ENCODE measurements at regions not wholly inside any gene's neighbourhood (a gene's known extent, or its start where the extent isn't known, plus 50 kb on each side); places are given as distances from the start of the nearest gene placed in this dataset.

- H3K27me3 Mint-ChIP-seq (ENCODE audit: insufficient read depth, unreplicated experiment), result peaks cover 7% of the 10 kb centered on the region
- DNase-seq, result no peak
- intact Hi-C loops (cut with micrococcal nuclease; ENCODE audit: unreplicated experiment), result no loop called here
- no peak overlapping the region for H3K4me3 ChIP-seq (ENCODE audit: low read depth, low read length)
- no peak overlapping the region for H3K27ac Mint-ChIP-seq (ENCODE audit: unreplicated experiment)
- POLR2A ChIA-PET, result no interaction called here
- no peak overlapping the region for H3K4me3 Mint-ChIP-seq (ENCODE audit: unreplicated experiment)
- H3K27me3 ChIP-seq (replicated peaks; ENCODE audit: control insufficient read depth, insufficient read depth, low read length), result no peaks in the 10 kb centered on the region
- H3K9me3 Mint-ChIP-seq (ENCODE audit: unreplicated experiment), result no peaks in the 10 kb centered on the region
- no peaks in the 10 kb centered on the region for H3K4me1 ChIP-seq
- no peak for TF ChIP-seq CTCF (IDR thresholded peaks at IDR 0.05; ENCODE audit: insufficient read depth in 1 of 2, low read depth in 1 of 2, low read length in 1 of 2, severe bottlenecking in 1 of 2, unreplicated experiment in 1 of 2)
- H3K9me3 ChIP-seq, result no peaks in the 10 kb centered on the region
- CTCF ChIA-PET, result no interaction called here
- no peaks in the 10 kb centered on the region for H3K36me3 ChIP-seq (ENCODE audit: control insufficient read depth, insufficient read depth, low read length)
- no peaks in the 10 kb centered on the region for H3K4me1 Mint-ChIP-seq (ENCODE audit: low read depth, unreplicated experiment)
- no TSS peak for BruUV-seq (replicated peaks)
- H3K36me3 Mint-ChIP-seq (ENCODE audit: insufficient read depth, unreplicated experiment), result no peaks in the 10 kb centered on the region
These were observed 226.3 kb upstream of the ZNF32 start for GRCh38 chr10:43874984-43875383.

GRCh38 chr10:43873717-43874116 is 225.0 kb upstream of the ZNF32 start:
- Mint-ChIP-seq H3K4me3 (ENCODE audit: unreplicated experiment) (no peak overlapping the region), H3K4me1 (ENCODE audit: low read depth, unreplicated experiment) (no peaks in the 10 kb centered on the region), H3K36me3 (ENCODE audit: insufficient read depth, unreplicated experiment) (no peaks in the 10 kb centered on the region), H3K27ac (ENCODE audit: unreplicated experiment) (no peak overlapping the region), H3K9me3 (ENCODE audit: unreplicated experiment) (no peaks in the 10 kb centered on the region), H3K27me3 (ENCODE audit: insufficient read depth, unreplicated experiment) (peaks cover 4% of the 10 kb centered on the region)
- no peak for DNase-seq
- intact Hi-C loops (cut with micrococcal nuclease; ENCODE audit: unreplicated experiment), result no loop called here
- TF ChIP-seq CTCF (IDR thresholded peaks at IDR 0.05; ENCODE audit: insufficient read depth in 1 of 2, low read depth in 1 of 2, low read length in 1 of 2, severe bottlenecking in 1 of 2, unreplicated experiment in 1 of 2), result no peak
- BruUV-seq (replicated peaks), result no TSS peak
- ChIA-PET POLR2A (no interaction called here), CTCF (no interaction called here)
- Histone ChIP-seq H3K4me1 (no peaks in the 10 kb centered on the region), H3K4me3 (ENCODE audit: low read depth, low read length) (no peak overlapping the region), H3K27me3 (replicated peaks; ENCODE audit: control insufficient read depth, insufficient read depth, low read length) (no peaks in the 10 kb centered on the region), H3K36me3 (ENCODE audit: control insufficient read depth, insufficient read depth, low read length) (no peaks in the 10 kb centered on the region), H3K9me3 (no peaks in the 10 kb centered on the region)

GRCh38 chr10:43872644-43873043 is 224.0 kb upstream of the ZNF32 start:
- ChIA-PET CTCF (no interaction called here), POLR2A (no interaction called here)
- Mint-ChIP-seq H3K27ac (ENCODE audit: unreplicated experiment) (no peak overlapping the region), H3K36me3 (ENCODE audit: insufficient read depth, unreplicated experiment) (no peaks in the 10 kb centered on the region), H3K4me1 (ENCODE audit: low read depth, unreplicated experiment) (no peaks in the 10 kb centered on the region), H3K4me3 (ENCODE audit: unreplicated experiment) (no peak overlapping the region), H3K9me3 (ENCODE audit: unreplicated experiment) (no peaks in the 10 kb centered on the region), H3K27me3 (ENCODE audit: insufficient read depth, unreplicated experiment) (peaks cover 2% of the 10 kb centered on the region)
- no peaks in the 10 kb centered on the region for H3K27me3 ChIP-seq (replicated peaks; ENCODE audit: control insufficient read depth, insufficient read depth, low read length)
- no peak for DNase-seq
- no peak for TF ChIP-seq CTCF (IDR thresholded peaks at IDR 0.05; ENCODE audit: insufficient read depth in 1 of 2, low read depth in 1 of 2, low read length in 1 of 2, severe bottlenecking in 1 of 2, unreplicated experiment in 1 of 2)
- H3K4me3 ChIP-seq (ENCODE audit: low read depth, low read length), result no peak overlapping the region
- BruUV-seq (replicated peaks), result no TSS peak
- H3K36me3 ChIP-seq (ENCODE audit: control insufficient read depth, insufficient read depth, low read length), result no peaks in the 10 kb centered on the region
- intact Hi-C loops (cut with micrococcal nuclease; ENCODE audit: unreplicated experiment), result no loop called here
- H3K9me3 ChIP-seq, result no peaks in the 10 kb centered on the region
- no peaks in the 10 kb centered on the region for H3K4me1 ChIP-seq
